ENCODE measurements at regions not wholly inside any gene's neighbourhood (a gene's known extent, or its start where the extent isn't known, plus 50 kb on each side); places are given as distances from the start of the nearest gene placed in this dataset.
"Not testable (repeated sequence)": the region's sequence is repeated elsewhere in the genome, so short reads cannot be mapped to it uniquely, and the experiment has no call there.

GRCh38 chr3:181264486-181264885, 274.9 kb upstream of the DNAJC19 start:
- DNase-seq (ENCODE audit: low spot score) = no peak

GRCh38 chr3:181253796-181254195, 264.3 kb upstream of the DNAJC19 start:
- DNase-seq (ENCODE audit: low spot score) = no peak

- DNase-seq (ENCODE audit: low spot score) = no peak
Observed at GRCh38 chr3:181252631-181253030, 263.1 kb upstream of the DNAJC19 start.

GRCh38 chr3:181250714-181251113, 261.2 kb upstream of the DNAJC19 start:
- no peak for DNase-seq (ENCODE audit: low spot score)

GRCh38 chr3:181239441-181239840, 249.9 kb upstream of the DNAJC19 start:
- DNase-seq (ENCODE audit: low spot score) = no peak

GRCh38 chr3:181230258-181230657, 240.7 kb upstream of the DNAJC19 start:
- no peak for DNase-seq (ENCODE audit: low spot score)

GRCh38 chr3:181213347-181213746, 223.8 kb upstream of the DNAJC19 start:
- DNase-seq (ENCODE audit: low spot score) = no peak

GRCh38 chr3:181212271-181212670, 222.7 kb upstream of the DNAJC19 start:
- no peak for DNase-seq (ENCODE audit: low spot score)

GRCh38 chr3:181210275-181210674, 220.7 kb upstream of the DNAJC19 start:
- no peak for DNase-seq (ENCODE audit: low spot score)

GRCh38 chr3:181189556-181189955, 200.0 kb upstream of the DNAJC19 start:
- DNase-seq (ENCODE audit: low spot score) = no peak

- DNase-seq (ENCODE audit: low spot score) = no peak
Observed at GRCh38 chr3:181183764-181184163, 194.2 kb upstream of the DNAJC19 start.

- not testable (repeated sequence) for DNase-seq (ENCODE audit: low spot score)
Observed at GRCh38 chr3:181183057-181183456, 193.5 kb upstream of the DNAJC19 start.

GRCh38 chr3:181178991-181179390, 189.5 kb upstream of the DNAJC19 start:
- DNase-seq (ENCODE audit: low spot score) = no peak

- DNase-seq (ENCODE audit: low spot score) = peak; percentile 52
Observed at GRCh38 chr3:181176601-181177000, 187.1 kb upstream of the DNAJC19 start.

GRCh38 chr3:181174676-181175233, 185.2 kb upstream of the DNAJC19 start:
- no peak for DNase-seq (ENCODE audit: low spot score)

- DNase-seq (ENCODE audit: low spot score) = no peak
Observed at GRCh38 chr3:181174022-181174421, 184.5 kb upstream of the DNAJC19 start.

GRCh38 chr3:181173227-181173626, 183.7 kb upstream of the DNAJC19 start:
- DNase-seq (ENCODE audit: low spot score) = no peak

GRCh38 chr3:181134873-181135272, 145.3 kb upstream of the DNAJC19 start:
- no peak for DNase-seq (ENCODE audit: low spot score)

- no peak for DNase-seq (ENCODE audit: low spot score)
Observed at GRCh38 chr3:181133832-181134231, 144.3 kb upstream of the DNAJC19 start.

- no peak for DNase-seq (ENCODE audit: low spot score)
Observed at GRCh38 chr3:181105646-181106045, 116.1 kb upstream of the DNAJC19 start.

- DNase-seq (ENCODE audit: low spot score) = no peak
Observed at GRCh38 chr3:181103605-181104004, 114.1 kb upstream of the DNAJC19 start.

- DNase-seq (ENCODE audit: low spot score) = no peak
Observed at GRCh38 chr3:181086011-181086410, 96.5 kb upstream of the DNAJC19 start.

- no peak for DNase-seq (ENCODE audit: low spot score)
Observed at GRCh38 chr3:181081930-181082329, 92.4 kb upstream of the DNAJC19 start.

- no peak for DNase-seq (ENCODE audit: low spot score)
Observed at GRCh38 chr3:181076558-181076957, 87.0 kb upstream of the DNAJC19 start.

- DNase-seq (ENCODE audit: low spot score) = peak; percentile 74
Observed at GRCh38 chr3:181075098-181075497, 85.6 kb upstream of the DNAJC19 start.
